HUES48 (cell line): ENCODE measurements at regions not wholly inside any gene's neighbourhood (a gene's known extent, or its start where the extent isn't known, plus 50 kb on each side); places are given as distances from the start of the nearest gene placed in this dataset.

Source experiments
- H3K27ac ChIP-seq: one replicate; pipeline ENCODE4 v1.7.0; 2013; ENCODE audit warnings: low read depth, low read length, inconsistent platforms
- H3K27me3 ChIP-seq: 2 replicates; pipeline ENCODE4 v1.6.1; 2013; ENCODE audit warnings: mild to moderate bottlenecking, low read length; ENCODE audit not compliant: control insufficient read depth, insufficient read depth
- H3K36me3 ChIP-seq: 2 replicates; pipeline ENCODE4 v1.6.1; 2013; ENCODE audit warnings: low read length; ENCODE audit not compliant: control insufficient read depth, insufficient read depth
- H3K4me1 ChIP-seq: 2 replicates; pipeline ENCODE4 v1.6.1; 2013; ENCODE audit warnings: mild to moderate bottlenecking, low read length; ENCODE audit not compliant: control insufficient read depth, insufficient read depth
- H3K4me3 ChIP-seq: 2 replicates; pipeline ENCODE4 v1.5.1; 2013; ENCODE audit warnings: mild to moderate bottlenecking, low read depth, low read length
- H3K9ac ChIP-seq: 2 replicates; pipeline ENCODE4 v1.6.1; 2013; ENCODE audit warnings: mild to moderate bottlenecking, low read depth, low read length, moderate library complexity
- H3K9me3 ChIP-seq: 2 replicates; pipeline ENCODE4 v1.6.1; 2013; ENCODE audit warnings: low read length; ENCODE audit not compliant: control insufficient read depth, insufficient read depth

- Histone ChIP-seq H3K9ac (no peak overlapping the region), H3K4me1 (no peaks in the 10 kb centered on the region), H3K27me3 (no peaks in the 10 kb centered on the region), H3K4me3 (no peak overlapping the region), H3K27ac (no peak overlapping the region), H3K36me3 (no peaks in the 10 kb centered on the region), H3K9me3 (no peaks in the 10 kb centered on the region)
Observed at GRCh38 chr2:168300460-168300859, 53.1 kb upstream of the STK39 start.

GRCh38 chr2:168304024-168304681, 56.8 kb upstream of the STK39 start:
- Histone ChIP-seq H3K9me3 (no peaks in the 10 kb centered on the region), H3K27me3 (no peaks in the 10 kb centered on the region), H3K4me1 (no peaks in the 10 kb centered on the region), H3K36me3 (no peaks in the 10 kb centered on the region), H3K9ac (no peak overlapping the region), H3K27ac (no peak overlapping the region), H3K4me3 (no peak overlapping the region)

GRCh38 chr2:168307379-168307778, 60.0 kb upstream of the STK39 start:
- Histone ChIP-seq H3K27ac (no peak overlapping the region), H3K4me3 (no peak overlapping the region), H3K9ac (no peak overlapping the region), H3K36me3 (no peaks in the 10 kb centered on the region), H3K27me3 (no peaks in the 10 kb centered on the region), H3K9me3 (no peaks in the 10 kb centered on the region), H3K4me1 (no peaks in the 10 kb centered on the region)

GRCh38 chr2:168310580-168310979, 63.2 kb upstream of the STK39 start:
- Histone ChIP-seq H3K27ac (no peak overlapping the region), H3K4me1 (no peaks in the 10 kb centered on the region), H3K36me3 (no peaks in the 10 kb centered on the region), H3K9me3 (no peaks in the 10 kb centered on the region), H3K4me3 (no peak overlapping the region), H3K27me3 (no peaks in the 10 kb centered on the region), H3K9ac (no peak overlapping the region)

- no peaks in the 10 kb centered on the region for H3K9me3 ChIP-seq
- no peaks in the 10 kb centered on the region for H3K4me1 ChIP-seq
- H3K27me3 ChIP-seq, result no peaks in the 10 kb centered on the region
- no peaks in the 10 kb centered on the region for H3K36me3 ChIP-seq
- no peak overlapping the region for H3K4me3 ChIP-seq
- no peak overlapping the region for H3K27ac ChIP-seq
- no peak overlapping the region for H3K9ac ChIP-seq
Observed at GRCh38 chr2:168311261-168311910, 64.0 kb upstream of the STK39 start.

GRCh38 chr2:168312036-168312822, 64.8 kb upstream of the STK39 start:
- Histone ChIP-seq H3K9me3 (no peaks in the 10 kb centered on the region), H3K36me3 (no peaks in the 10 kb centered on the region), H3K27me3 (no peaks in the 10 kb centered on the region), H3K4me3 (no peak overlapping the region), H3K4me1 (no peaks in the 10 kb centered on the region), H3K9ac (no peak overlapping the region), H3K27ac (no peak overlapping the region)

- Histone ChIP-seq H3K4me1 (no peaks in the 10 kb centered on the region), H3K27me3 (no peaks in the 10 kb centered on the region), H3K9me3 (no peaks in the 10 kb centered on the region), H3K4me3 (no peak overlapping the region), H3K9ac (no peak overlapping the region), H3K36me3 (no peaks in the 10 kb centered on the region), H3K27ac (no peak overlapping the region)
Observed at GRCh38 chr2:168314236-168314635, 66.8 kb upstream of the STK39 start.

- H3K36me3 ChIP-seq, result no peaks in the 10 kb centered on the region
- no peaks in the 10 kb centered on the region for H3K9me3 ChIP-seq
- no peak overlapping the region for H3K27ac ChIP-seq
- H3K4me1 ChIP-seq, result peaks cover 4% of the 10 kb centered on the region; the same call in 1 of the 2 replicates
- H3K4me3 ChIP-seq, result no peak overlapping the region
- H3K9ac ChIP-seq, result no peak overlapping the region
- H3K27me3 ChIP-seq, result no peaks in the 10 kb centered on the region
Observed at GRCh38 chr2:168315331-168316072, 68.1 kb upstream of the STK39 start.

GRCh38 chr2:168316073-168316440, 68.7 kb upstream of the STK39 start:
- H3K4me1 ChIP-seq, result peaks cover 8% of the 10 kb centered on the region; the same call in 1 of the 2 replicates
- H3K9me3 ChIP-seq, result no peaks in the 10 kb centered on the region
- no peaks in the 10 kb centered on the region for H3K27me3 ChIP-seq
- no peak overlapping the region for H3K4me3 ChIP-seq
- H3K36me3 ChIP-seq, result no peaks in the 10 kb centered on the region
- no peak overlapping the region for H3K9ac ChIP-seq
- no peak overlapping the region for H3K27ac ChIP-seq

GRCh38 chr2:168317282-168317681, 69.9 kb upstream of the STK39 start:
- Histone ChIP-seq H3K27ac (no peak overlapping the region), H3K9me3 (no peaks in the 10 kb centered on the region), H3K27me3 (no peaks in the 10 kb centered on the region), H3K9ac (no peak overlapping the region), H3K4me1 (peaks cover 8% of the 10 kb centered on the region; the same call in 1 of the 2 replicates), H3K36me3 (no peaks in the 10 kb centered on the region), H3K4me3 (no peak overlapping the region)
